Nephron (organoid): ENCODE measurements at regions not wholly inside any gene's neighbourhood (a gene's known extent, or its start where the extent isn't known, plus 50 kb on each side); places are given as distances from the start of the nearest gene placed in this dataset.
A peak's percentile ranks its signal among the peaks of the same experiment; 100 is the strongest.

ENCODE experiments used
- H3K27ac Mint-ChIP-seq, 3 experiments: 2 replicates each; pipeline ENCODE4 v1.8.0; 2020; ENCODE audit warnings: mixed read lengths in 3 of 3, mild to moderate bottlenecking in 2 of 3, moderate library complexity in 1 of 3
- H3K27me3 Mint-ChIP-seq: 2 replicates; pipeline ENCODE4 v1.8.0; 2021; ENCODE audit warnings: low read depth, mild to moderate bottlenecking, moderate library complexity, mixed read lengths
- H3K36me3 Mint-ChIP-seq: 2 replicates; pipeline ENCODE4 v1.8.0; 2020; ENCODE audit warnings: low read depth, mixed read lengths
- H3K4me1 Mint-ChIP-seq: 2 replicates; pipeline ENCODE4 v1.8.0; 2020; ENCODE audit warnings: mixed read lengths
- H3K4me3 Mint-ChIP-seq, 3 experiments: 2 replicates each; pipeline ENCODE4 v1.8.0; 2020; ENCODE audit warnings: mild to moderate bottlenecking in 3 of 3, mixed read lengths in 3 of 3, moderate library complexity in 2 of 3
- H3K9me3 Mint-ChIP-seq: 2 replicates; pipeline ENCODE4 v1.8.0; 2020; ENCODE audit warnings: mixed read lengths
- TF ChIP-seq, protein P1 (sequence below), 3 experiments: fragments of 200-600 bp; sonication (generic); IDR thresholded peaks; one replicate each; pipeline ENCODE4 v1.5.0; 2021; ENCODE audit warnings: antibody characterized with exemption in 3 of 3; ENCODE audit not compliant: unreplicated experiment in 3 of 3

DNA sequence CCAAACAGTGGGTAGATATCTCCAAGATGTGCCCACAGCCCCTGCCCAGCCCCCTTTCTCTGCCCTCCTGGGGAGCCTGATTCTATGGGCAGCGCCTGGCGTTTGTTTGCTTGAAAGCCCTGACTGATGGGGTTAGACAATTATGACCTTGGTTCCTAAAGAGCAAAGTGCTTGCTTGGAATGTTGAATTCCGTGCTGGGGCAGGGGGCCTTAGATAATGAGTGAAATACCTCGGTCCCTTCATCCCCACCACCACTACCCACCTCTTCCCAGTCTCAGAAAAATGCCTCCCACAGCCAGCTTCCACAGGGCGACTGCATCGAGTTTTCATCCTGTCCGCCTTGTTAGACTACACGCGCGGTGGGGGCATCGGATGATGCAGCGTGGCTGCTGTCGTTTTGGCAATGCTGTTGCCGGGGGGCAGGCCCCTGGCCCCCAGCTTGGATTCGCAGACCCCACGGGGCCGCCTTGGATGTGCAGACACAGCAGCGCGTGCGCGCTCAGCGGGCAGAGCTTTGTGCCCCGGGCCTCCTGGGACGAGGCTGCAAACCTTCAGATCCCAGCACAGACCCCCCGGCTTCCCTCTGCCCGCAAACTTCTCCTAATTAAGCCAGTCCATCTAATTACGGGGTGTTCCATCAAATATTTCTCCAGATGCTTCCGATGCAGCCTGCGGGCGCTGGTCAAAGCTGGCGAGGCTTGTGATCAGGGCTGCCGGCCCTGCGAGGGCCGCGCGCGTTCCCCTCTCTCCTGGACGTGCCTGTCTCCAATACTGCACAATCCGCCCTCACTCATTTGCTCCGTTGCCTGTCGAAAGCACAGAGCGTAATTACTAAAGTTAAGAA, 86.1 kb downstream of the LINC00237 start:
- Mint-ChIP-seq H3K9me3 (no peaks in the 10 kb centered on the region), H3K27ac (peak overlapping the region in 1 of 3 experiments; percentile 55), H3K27me3 (peaks cover 30% of the 10 kb centered on the region), H3K36me3 (no peaks in the 10 kb centered on the region), H3K4me3 (no peak overlapping the region), H3K4me1 (peaks cover 8% of the 10 kb centered on the region)
- TF ChIP-seq, protein P1, sequence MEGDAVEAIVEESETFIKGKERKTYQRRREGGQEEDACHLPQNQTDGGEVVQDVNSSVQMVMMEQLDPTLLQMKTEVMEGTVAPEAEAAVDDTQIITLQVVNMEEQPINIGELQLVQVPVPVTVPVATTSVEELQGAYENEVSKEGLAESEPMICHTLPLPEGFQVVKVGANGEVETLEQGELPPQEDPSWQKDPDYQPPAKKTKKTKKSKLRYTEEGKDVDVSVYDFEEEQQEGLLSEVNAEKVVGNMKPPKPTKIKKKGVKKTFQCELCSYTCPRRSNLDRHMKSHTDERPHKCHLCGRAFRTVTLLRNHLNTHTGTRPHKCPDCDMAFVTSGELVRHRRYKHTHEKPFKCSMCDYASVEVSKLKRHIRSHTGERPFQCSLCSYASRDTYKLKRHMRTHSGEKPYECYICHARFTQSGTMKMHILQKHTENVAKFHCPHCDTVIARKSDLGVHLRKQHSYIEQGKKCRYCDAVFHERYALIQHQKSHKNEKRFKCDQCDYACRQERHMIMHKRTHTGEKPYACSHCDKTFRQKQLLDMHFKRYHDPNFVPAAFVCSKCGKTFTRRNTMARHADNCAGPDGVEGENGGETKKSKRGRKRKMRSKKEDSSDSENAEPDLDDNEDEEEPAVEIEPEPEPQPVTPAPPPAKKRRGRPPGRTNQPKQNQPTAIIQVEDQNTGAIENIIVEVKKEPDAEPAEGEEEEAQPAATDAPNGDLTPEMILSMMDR (IDR thresholded peaks at IDR 0.05; ENCODE audit: unreplicated experiment in 3 of 3), result no peak

DNA sequence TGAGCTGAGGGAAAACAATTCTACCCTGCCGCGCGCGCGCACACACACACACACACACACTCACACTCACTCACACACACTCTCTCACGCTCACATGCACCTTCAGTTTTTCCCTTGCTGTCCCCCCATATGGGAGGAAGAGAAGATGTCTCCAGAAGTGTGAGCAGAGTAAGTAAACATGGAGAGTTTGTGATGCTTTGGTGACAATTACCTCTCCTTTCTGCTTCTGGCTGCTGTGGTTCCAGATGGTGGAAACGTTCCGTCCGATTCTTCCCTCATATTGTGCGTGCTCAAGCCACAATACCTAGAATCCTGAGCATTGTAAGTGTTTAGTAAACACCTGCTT, 86.7 kb downstream of the LINC00237 start:
- no peaks in the 10 kb centered on the region for H3K9me3 Mint-ChIP-seq
- H3K4me1 Mint-ChIP-seq, result peaks cover 8% of the 10 kb centered on the region
- H3K4me3 Mint-ChIP-seq, result no peak overlapping the region
- peaks cover 32% of the 10 kb centered on the region for H3K27me3 Mint-ChIP-seq
- H3K36me3 Mint-ChIP-seq, result no peaks in the 10 kb centered on the region
- no peak overlapping the region for H3K27ac Mint-ChIP-seq
- TF ChIP-seq, protein P1 (IDR thresholded peaks at IDR 0.05; ENCODE audit: unreplicated experiment in 3 of 3), result no peak

DNA sequence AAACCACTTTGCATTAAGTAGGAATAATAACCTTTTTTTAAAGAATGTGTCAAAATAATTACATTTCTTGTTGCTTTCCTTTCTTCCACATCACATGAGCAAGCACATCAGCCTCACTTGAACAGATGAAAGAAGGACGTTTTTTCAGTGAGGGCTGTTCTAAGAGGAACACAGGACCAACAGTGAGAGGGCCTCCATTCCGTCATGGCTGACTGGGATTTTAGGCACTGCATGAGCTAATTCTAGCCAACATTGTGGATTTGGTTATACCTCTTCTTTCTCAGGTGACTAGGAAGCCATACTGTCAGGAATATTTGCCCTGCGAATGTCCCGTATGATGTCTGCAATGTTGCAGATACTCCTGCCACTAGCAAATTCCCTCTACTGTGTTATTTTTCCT, 87.6 kb downstream of the LINC00237 start:
- peaks cover 32% of the 10 kb centered on the region for H3K27me3 Mint-ChIP-seq
- TF ChIP-seq, protein P1 (IDR thresholded peaks at IDR 0.05; ENCODE audit: unreplicated experiment in 3 of 3), result no peak
- no peaks in the 10 kb centered on the region for H3K36me3 Mint-ChIP-seq
- peaks cover 8% of the 10 kb centered on the region for H3K4me1 Mint-ChIP-seq
- H3K4me3 Mint-ChIP-seq, result no peak overlapping the region
- H3K27ac Mint-ChIP-seq, result no peak overlapping the region
- H3K9me3 Mint-ChIP-seq, result no peaks in the 10 kb centered on the region

DNA sequence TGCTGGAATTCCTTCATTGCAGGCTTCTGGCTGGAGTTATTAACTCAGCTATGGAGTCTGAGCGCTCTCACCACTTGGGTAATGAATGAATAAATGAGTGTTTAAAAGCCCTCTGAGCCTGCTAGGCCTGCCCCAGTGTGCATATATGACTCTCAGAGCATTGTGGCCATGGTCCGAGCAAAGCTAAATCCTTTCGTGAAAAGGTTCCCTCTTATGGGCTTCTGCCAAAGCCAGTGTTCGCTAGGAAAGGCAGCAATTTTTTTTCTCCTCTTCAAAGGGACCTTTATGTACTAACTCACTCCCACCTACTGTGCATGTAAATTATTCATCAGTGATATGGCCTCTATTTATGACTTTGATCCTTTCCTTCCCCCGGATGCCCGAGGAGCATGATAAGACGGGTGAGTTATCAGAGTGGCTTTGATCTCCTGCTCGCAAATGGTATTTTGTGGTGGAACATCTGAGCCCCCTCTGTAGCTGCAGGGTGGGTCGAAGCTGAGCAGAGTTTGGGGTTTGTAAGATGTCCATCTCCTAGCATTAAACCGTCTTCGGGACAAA, 88.6 kb downstream of the LINC00237 start:
- TF ChIP-seq, protein P1 (IDR thresholded peaks at IDR 0.05; ENCODE audit: unreplicated experiment in 3 of 3), result no peak
- Mint-ChIP-seq H3K36me3 (no peaks in the 10 kb centered on the region), H3K9me3 (no peaks in the 10 kb centered on the region), H3K27ac (no peak overlapping the region), H3K4me1 (peaks cover 8% of the 10 kb centered on the region), H3K27me3 (peaks cover 32% of the 10 kb centered on the region), H3K4me3 (no peak overlapping the region)

DNA sequence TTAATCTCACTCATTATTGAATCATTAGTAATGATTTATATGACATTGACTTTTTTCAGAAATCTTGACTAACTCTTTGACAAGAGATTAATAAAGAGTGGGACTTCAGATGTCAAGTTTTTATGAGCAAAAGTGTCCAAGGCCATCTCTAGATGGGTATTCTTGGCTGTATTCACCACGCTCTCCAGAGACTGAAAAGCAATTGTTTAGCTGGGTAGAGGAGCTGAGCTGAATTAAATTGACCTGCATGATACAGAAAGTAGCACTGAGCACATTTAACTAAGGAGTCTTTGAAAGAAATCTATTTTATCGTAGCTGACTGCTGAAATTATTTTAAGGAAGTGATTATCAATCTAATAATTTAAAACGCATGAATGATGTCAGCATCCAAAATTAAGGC, 89.4 kb downstream of the LINC00237 start:
- Mint-ChIP-seq H3K9me3 (peaks cover 3% of the 10 kb centered on the region), H3K27me3 (peaks cover 32% of the 10 kb centered on the region), H3K36me3 (no peaks in the 10 kb centered on the region), H3K4me1 (peaks cover 8% of the 10 kb centered on the region), H3K4me3 (no peak overlapping the region), H3K27ac (no peak overlapping the region)
- TF ChIP-seq, protein P1 (IDR thresholded peaks at IDR 0.05; ENCODE audit: unreplicated experiment in 3 of 3), result no peak

DNA sequence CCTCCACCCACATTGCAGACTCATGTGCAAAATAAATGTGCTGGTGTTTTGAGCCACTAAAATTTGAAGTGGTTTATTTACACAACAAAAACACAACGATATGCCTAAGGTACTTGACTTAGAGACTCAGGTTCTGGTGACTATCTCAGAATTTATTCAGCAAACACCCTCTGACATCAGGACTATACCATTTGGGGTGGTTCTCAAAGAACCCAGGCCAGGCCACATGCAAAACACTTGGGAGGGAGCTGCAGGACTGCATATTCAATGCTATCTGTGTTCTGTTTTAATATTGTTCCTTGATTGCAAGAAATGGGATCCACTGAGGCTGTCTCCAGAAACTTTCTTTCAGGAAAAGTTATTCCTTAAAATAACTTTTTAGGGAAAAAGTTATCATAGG, 91.6 kb downstream of the LINC00237 start:
- Mint-ChIP-seq H3K4me1 (no peaks in the 10 kb centered on the region), H3K36me3 (no peaks in the 10 kb centered on the region), H3K27ac (no peak overlapping the region), H3K27me3 (peaks cover 22% of the 10 kb centered on the region), H3K4me3 (no peak overlapping the region), H3K9me3 (peaks cover 3% of the 10 kb centered on the region)
- TF ChIP-seq, protein P1 (IDR thresholded peaks at IDR 0.05; ENCODE audit: unreplicated experiment in 3 of 3), result no peak
